ENCODE measurements at regions not wholly inside any gene's neighbourhood (a gene's known extent, or its start where the extent isn't known, plus 50 kb on each side); places are given as distances from the start of the nearest gene placed in this dataset.
"Not testable (repeated sequence)": the region's sequence is repeated elsewhere in the genome, so short reads cannot be mapped to it uniquely, and the experiment has no call there.

DNA sequence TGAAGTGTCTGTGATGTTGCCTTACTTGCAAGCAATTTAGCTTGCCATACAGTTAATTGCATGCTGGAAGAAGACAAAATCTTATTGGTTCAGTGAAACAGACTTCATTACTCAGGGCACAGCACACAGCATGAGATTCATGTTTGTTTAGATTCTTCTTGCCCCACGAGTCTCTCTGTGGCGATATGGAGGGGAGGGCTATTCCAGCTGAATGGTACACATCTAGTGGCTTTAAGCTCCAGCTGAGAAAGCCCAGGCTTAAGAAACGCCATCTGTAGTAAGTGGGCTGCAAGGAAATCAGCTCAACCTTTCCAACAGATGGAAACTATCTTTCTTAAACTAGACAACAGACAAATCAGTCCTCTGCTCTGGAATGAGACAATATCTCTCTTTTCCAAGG lies 1022.0 kb downstream of the NCAM2 start:
- no peak for DNase-seq (ENCODE audit: low spot score)

DNA sequence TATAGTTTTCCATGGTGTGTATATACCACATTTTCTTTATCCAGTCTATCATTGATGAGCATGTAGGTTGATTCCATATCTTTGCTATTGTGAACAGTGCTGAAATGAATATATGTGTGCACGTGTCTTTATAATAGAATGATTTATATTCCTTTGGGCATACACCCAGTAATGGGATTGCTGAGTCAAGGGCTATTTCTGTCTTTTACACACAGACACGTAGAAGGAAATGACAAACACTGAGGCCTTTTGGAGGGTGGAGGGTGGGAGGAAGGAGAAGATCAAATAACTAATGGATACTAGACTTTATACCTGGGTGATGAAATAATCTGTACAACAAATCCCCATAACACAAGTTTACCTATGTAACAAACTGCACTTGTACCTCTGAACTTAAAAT lies 1025.7 kb downstream of the NCAM2 start:
- DNase-seq (ENCODE audit: low spot score) = not testable (repeated sequence)

DNA sequence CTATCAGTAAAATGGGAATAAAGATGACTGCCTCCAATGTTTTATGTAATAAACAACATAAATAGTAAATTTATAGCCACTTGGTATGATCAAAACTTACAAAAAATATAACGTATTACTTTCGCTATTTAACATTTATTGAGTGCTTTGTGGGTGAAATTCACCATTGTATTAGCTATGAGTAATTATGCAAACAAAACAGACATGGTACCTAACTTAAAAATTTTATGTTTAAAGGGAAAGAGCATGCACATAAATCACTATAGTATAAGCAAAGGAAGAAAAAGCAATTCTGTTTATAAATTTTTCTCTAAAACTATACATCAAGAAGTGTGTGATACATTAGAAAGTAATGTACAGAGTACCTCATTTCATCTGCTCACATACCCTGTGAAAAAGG lies 1046.2 kb downstream of the NCAM2 start:
- no peak for DNase-seq (ENCODE audit: low spot score)

DNA sequence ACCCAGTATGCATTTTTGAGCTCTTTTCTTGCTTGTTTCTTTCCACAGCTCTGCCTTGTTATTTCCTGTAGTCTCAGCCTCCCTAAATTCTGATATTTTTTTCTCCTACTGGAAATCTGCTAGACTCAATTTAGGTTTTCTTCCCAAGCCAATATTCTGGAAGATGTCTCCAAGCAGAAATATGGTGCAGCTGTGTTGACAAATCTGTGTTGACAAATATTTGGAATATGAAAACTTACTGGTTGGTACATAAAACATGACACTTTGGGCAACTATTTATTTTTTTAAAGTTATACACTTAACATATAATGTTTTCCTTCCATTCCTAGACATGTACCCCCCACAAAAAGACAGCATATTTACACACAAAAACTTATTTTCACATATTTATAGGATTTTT lies 1048.4 kb downstream of the NCAM2 start:
- no peak for DNase-seq (ENCODE audit: low spot score)

DNA sequence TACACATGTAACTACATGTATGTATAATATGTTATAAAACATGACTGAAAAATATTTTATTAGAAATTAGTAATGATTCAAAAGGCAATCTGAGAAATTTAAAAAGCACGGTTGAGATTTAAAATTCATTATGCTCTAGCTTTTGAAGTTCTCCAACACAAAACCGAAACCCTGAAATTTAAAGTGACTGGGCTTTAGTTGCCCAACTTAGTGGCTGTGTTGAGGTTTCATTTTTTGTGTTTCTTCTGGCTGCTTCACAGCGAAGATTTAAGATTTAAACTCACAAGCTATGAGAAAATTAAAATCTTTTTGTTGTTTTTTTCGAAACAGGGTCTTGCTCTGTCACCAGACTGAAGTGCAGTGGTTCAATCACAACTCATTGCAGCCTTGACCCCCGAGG lies 1058.7 kb downstream of the NCAM2 start:
- no peak for DNase-seq (ENCODE audit: low spot score)

DNA sequence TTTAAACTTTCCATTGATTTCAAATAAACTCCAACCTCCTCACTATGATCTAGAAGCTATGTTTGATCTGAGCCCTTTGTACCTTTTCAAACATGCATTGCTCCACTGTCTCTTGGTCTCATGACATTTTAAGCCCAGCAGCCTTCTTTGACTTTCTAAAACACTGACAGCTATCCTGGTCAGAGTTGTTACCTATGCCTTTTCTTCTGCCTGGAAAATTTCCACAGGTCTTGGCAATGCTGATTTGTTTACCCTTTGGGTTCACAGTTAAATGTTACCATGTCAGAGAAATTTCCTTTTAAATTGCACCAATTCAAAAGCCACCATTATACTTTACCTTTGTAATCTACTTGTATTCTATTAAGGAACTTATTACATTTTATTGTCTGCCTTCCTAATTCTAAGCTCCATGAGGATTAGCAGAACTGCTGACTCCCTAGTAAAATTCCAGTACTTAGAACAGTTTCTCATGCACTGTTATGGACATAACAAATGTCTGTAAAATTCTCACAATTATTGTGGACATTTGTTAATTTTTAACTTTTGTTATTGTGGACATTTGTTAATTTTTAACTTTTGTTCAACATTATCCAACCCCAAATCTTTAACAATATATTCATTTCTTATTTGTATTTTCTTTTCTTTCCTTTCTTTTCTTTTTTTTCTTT lies 1064.4 kb downstream of the NCAM2 start:
- DNase-seq (ENCODE audit: low spot score) = no peak

DNA sequence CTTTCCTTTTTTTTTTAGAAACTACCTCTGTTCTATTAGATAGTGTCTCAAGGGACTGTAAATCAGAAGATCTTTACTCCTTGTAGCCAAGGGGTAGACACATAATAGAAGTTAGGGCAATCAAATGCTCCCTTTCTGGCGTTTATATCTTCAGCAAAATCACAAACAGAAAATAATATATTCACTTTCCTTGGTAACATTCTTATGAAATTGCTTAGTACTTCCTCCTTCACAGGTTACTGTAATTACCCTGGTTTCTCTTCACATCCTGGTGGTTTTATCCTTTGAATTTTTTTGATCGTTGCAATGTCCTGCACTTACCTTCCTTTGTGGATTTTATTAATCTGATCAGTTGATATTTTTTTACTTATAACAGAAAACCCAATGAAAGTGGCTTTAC lies 1064.9 kb downstream of the NCAM2 start:
- DNase-seq (ENCODE audit: low spot score) = no peak

DNA sequence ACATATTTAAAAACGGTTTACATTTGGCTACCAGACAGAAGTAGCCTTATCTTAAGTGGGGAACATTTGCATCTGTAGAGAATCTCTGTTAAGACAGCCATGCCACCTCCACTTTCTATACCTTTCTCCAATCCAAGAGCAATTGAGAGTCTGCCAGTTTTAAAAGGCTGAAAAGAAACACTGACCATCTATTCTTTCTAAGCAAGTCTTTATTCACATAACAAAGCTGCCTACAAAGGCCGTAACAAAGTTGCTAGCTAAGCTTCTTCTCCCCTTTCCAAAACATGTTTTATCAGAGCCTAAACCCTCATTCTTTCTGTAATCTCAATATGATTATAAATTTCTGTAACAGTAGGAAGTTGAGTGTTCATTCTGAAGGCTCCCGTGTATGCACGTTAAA lies 1078.3 kb downstream of the NCAM2 start:
- no peak for DNase-seq (ENCODE audit: low spot score)

DNA sequence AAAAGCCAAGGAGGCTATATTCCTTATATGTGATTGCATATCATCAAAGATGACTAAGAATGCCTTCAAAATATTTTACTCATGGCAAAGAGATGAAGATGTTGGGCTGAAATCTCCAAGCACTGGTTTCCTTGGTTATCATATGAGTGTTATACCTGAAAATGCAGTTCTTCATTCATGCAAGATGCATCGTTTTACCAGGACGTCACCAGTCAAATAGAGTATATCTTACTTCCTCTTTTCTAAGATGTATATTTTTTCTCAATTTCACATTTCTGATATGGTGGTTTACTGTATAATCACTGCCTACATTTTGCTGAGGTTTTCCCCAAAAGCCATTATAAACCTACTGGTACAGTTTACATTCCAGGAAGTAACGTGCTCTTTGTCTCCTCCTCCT lies 1085.7 kb downstream of the NCAM2 start:
- peak; percentile 13 for DNase-seq (ENCODE audit: low spot score)

DNA sequence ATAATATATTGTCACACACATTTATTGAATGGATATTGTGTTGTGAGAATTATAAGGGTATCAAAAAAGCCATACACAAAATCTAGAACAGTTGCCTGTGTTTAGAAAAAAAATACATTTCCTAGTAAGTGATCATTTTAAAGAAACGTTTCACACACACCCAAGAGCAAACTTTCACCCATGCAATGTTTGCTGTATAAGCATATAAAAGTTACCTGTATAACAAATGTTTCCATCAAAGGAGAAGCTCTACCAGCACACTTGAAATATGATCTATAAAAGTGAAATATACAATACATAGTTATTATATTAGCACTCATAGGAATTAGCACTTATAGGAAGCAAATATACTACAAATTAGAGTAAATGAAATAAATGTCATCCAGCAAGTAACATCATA lies 1098.1 kb downstream of the NCAM2 start:
- no peak for DNase-seq (ENCODE audit: low spot score)

DNA sequence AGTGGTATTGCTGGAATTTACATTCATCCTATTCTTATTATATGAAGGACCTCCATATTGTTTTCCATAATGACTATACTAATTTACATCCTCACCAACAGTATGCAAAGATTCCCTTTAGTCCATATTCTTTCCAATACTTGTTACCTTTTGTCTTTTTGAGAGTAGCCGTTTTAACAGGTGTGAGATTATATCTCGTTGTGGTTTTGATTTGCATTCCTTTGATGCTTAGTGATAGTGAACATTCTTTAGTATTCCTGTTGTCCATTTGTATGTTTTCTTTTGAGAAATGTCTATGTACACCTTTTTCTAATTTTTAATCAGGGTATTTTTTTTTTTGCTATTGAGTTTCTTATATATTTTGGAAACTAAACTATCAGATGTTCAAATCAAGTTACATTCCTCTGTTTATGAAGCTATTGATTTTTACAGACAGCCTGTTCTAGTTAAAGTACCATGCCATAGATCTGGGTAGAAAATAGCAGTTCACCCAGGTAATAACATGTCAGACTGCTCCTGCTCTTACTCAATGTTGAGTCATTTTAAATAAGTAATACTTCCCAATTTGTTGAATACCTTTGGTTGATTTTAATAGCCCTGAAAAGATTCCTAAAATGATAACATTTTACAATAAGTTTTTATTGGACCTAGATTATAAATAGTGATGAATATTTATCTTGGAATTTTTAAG lies 1108.7 kb downstream of the NCAM2 start:
- no peak for DNase-seq (ENCODE audit: low spot score)

DNA sequence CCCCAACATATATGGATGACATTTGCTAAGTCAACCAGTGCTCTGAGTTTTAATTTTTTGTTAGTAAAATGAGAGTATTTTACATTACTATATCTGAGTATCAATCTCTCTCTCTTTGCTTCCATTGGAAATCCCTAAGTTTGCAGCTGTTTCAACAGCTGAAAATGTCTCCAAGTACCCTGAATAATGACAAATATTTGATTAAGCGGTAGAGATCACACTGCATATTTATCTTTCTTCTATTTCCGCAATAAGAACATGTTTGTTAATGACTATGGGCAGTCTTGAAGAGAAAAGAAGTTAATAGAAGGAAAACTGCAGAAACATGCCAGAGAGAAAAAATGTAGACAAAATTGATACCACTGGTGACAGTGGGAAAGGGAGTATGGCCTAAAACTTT lies 1117.5 kb downstream of the NCAM2 start:
- DNase-seq (ENCODE audit: low spot score) = no peak

DNA sequence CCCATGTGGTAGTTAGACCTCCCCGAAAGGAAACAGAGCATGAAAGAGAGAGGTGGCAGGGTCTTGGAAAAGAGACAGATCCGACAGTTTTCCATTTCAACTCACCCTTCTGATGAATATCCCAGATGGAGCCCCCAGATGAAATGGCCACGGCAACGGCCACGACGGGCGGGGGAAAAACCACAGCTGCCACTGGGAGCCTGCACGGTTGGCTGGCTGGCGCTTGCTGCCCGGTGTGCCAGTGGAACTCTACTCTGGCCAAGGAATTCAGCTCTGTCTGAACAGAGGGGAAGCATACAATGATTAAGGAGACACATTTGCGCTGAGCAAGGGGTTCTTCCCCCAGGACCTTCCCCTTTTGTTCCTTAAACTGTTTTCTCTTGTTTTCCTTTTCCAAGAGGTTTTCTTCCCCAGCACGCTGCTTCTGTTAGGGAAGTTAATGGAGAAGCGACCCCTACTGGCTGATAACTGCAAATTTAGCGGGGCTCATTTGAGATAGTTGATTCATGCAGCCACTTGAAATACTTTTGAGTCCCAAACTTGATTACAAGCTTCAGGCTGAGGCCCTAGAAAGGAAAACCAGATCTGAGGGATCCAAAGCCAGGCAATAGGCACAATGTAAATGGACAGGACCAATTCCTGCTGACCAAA lies 1122.5 kb downstream of the NCAM2 start:
- peak; percentile 29 for DNase-seq (ENCODE audit: low spot score)

DNA sequence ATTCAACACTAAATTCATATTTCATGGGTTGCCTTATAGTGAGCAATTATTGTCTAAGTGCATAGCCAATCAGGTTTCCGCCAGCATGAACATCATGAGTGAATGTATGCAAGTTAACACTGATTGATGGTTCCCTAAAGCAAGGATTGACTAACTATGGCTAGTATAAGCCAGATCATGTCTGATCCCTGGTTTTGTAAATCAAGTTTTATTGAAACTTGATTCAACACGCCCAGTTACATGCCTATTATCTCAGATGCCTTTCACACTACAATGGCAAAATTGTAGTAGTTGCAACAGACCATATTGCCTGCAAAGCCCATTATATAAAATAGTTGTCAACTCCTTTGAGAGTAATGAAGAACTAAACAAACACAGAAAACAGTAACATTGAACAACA lies 1127.4 kb downstream of the NCAM2 start:
- DNase-seq (ENCODE audit: low spot score) = no peak

DNA sequence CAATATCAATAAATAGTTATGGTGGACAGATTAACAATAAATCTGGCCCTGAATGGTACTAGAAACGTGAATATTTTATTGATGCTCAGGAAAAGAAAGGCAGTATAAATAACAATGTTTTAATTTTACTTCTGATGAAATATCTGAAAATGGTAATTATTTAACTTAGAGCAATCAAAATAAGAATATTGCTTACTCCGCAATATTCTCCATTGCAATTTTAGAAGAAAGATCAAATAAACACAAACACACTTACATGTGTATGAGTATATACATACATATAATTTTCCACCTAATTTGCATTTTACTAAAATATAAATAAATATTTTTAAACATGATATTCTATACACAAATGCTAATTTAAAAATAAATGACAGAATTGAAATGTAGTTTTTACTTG lies 1130.5 kb downstream of the NCAM2 start:
- no peak for DNase-seq (ENCODE audit: low spot score)

DNA sequence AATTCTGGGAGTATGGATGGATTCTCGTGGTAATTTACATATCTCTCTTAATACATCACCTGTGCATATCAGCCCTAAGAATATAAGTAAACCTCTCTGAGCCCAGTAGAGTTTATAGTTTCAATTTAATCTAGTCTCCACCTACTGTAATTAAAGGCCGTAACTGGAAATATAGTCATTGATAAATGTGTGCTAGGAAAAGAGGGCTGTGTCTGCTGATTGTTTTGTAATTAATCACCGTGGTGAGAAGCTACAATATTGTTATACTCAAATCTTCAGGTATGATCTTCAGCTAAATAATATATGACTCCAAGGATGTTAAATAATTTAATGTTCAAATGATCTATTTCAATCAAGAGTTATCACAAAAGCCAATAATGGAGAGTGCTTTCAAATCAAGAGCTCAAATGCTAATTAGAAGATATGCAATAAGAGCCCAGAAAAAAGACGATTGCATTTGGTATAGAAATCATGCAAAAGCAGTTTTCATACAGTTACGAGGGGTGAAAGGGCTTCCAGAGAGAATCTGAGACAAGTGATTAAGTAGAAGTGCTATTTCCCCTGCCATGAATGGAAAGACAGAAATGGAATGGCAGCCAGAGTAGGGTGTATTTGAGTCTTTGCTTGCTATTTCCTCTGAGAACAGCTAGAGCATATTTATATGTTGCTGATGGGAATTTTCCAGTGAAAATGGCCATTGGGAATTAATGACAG lies 1134.3 kb downstream of the NCAM2 start:
- no peak for DNase-seq (ENCODE audit: low spot score)

DNA sequence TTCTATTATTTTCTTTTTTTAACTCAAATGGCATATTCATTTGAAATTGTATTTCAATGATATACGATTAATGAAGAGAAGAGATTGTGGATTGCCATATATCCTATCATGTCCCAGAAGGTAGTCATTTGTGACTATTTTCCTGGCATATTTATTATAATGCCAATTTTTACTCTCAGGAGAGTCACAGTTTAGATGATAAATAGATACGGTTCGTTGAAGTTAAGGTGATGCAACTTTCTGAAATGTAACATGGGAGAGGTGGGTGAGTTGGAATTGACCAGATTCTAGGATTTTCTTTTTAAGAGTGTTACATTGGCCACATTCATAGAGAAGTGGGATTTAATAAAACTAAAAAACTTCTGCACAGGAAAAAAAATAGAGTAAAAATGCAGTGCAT lies 1138.5 kb downstream of the NCAM2 start:
- DNase-seq (ENCODE audit: low spot score) = no peak

DNA sequence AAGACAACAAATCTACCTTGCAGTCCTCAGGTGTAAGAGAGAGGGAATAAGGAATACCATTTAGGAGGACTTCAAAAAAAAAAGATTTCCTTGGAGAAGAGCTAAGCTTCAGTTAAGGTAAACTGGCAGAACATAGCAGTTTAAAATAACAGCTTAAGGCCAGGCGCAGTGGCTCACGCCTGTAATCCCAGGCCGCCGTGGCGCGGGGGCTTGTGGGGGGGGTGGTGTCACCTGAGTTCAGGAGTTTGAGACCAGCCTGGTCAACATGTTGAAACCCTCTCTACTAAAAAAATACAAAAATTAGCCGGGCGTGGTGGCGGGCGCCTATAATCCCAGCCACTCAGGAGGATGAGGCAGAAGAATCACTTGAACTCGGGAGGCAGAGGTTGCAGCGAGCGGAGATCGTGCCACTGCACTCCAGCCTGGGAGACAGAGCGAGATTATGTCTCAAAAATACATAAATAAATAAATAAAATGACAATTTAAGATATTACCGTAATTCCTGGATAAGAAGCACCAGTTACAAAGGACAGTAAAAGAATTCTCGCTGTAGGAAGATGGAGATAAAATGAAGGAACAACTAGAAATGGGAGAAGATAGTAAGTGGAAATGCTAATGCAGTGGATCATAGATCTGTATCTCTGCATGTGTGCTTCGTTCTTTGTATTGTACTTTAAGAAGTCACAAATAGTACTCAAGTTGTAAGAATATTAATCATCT lies 1140.2 kb downstream of the NCAM2 start:
- no peak for DNase-seq (ENCODE audit: low spot score)

DNA sequence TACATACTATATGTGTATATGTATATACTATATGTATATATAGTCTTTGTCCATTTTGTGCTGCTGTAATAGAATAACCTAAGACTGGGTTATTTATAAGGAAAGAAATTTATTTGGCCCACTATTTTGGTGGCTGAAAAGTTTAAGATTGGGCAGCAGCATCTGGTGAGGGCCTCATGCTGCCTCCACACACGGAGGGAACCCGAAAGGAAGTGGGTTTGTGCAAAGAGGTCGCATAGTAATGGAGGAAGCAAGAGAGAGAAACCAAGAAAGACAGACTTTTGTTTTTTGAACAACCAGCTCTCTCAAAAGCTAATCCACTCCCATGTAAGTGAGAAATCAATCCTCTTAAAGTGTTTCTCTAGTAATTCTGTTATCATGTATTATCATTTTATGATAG lies 1147.3 kb downstream of the NCAM2 start:
- DNase-seq (ENCODE audit: low spot score) = no peak

DNA sequence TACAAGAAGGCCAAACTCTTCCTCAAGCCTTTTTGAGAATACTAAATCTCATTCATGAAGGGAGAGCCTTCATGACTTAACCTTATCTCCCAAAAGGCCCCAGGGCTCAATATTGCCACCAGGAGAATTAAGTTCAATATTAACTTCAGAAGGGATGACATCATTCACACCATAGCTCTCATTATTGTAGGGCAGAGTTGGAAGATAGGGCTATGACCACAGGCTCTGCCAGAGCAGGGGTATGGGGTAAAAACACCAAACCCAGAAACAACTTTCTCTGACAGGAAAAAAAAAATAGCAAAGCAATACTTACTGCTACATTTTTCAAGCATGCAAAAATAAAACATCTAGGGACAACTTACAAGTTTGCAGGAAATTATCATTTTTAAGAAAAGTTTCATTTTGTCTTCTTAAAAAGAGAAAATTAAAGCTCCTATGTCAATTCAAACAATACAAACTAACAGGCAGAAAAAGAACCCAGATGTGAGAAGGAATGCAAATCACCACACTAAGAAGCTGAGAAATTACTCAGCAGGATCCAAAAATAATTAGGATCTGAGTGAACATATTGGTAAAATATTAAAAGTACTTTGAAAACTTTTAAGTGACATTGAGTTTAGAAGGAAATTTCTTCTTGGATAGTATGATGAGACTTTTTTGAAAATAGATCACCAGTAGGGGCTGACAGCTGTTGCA lies 1156.5 kb downstream of the NCAM2 start:
- DNase-seq (ENCODE audit: low spot score) = no peak

DNA sequence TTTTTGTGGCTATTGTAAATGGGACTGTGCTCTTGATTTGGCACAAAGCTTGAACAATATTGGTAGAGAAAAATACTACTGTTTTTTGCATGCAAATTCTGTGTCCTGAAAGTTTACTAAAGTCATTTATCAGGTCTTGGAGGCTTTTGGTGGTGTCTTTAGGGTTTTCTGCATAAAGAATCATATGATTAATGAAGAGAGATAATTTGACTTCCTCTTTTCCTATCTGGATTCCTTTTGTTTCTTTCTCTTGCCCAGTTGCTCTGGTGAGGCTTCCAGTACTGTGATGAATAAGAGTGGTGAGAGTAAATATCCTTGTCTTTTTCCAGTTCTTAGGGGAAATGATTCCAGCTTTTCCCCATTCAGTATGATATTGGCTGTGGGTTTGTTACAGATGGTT lies 1166.7 kb downstream of the NCAM2 start:
- DNase-seq (ENCODE audit: low spot score) = no peak

DNA sequence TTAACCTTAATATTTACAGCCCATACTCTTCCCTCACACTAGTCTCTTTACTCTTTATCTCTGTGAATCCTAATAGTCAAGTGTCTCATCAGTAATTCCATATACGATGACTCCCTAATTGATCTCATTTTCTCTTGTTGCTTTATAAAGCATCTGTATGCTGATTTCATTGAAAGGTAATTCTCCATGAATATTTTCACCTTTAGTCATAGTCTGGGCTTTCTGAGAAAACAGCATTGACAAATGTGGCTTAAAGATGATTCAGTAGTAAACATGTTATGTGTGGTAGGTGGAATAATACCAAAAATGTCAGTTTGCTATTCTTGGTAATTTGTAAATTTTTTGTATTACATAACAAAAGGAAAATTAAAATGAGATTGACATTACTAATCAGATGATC lies 1176.5 kb downstream of the NCAM2 start:
- no peak for DNase-seq (ENCODE audit: low spot score)

All from NAMALWA (cell line).